ENCODE measurements at regions not wholly inside any gene's neighbourhood (a gene's known extent, or its start where the extent isn't known, plus 50 kb on each side); places are given as distances from the start of the nearest gene placed in this dataset.

GRCh38 chr21:17440969-17441368 lies 71.9 kb upstream of the CXADR start:
- intact Hi-C loops (cut with micrococcal nuclease), result no loop called here
- no peaks in the 10 kb centered on the region for H3K9me3 Mint-ChIP-seq

DNA sequence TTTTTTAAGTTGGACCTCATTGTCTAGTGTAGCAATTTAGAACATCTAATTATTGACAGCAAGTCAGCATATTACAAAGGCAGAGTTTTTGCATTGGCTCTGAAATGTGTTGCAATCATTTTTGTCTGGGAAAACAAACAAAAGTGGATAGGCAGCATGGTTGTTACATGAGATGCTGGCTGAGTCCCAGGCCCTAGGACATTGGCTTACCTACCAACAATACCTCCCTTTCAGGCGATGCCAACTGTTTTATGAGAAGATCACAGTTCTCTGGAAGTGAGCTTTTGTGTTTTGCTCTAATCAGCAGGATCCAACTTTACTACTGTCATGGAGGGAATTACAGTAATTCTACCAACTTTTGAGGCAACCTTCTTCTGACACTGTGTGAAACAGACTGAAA lies 71.5 kb upstream of the CXADR start:
- H3K27me3 Mint-ChIP-seq (ENCODE audit: low read depth), result peaks cover 11% of the 10 kb centered on the region
- CTCF ChIA-PET, result no interaction called here

More at GRCh38 chr21:17440969-17441368, 71.9 kb upstream of the CXADR start:
- Mint-ChIP-seq H3K27me3 (ENCODE audit: low read depth) (peaks cover 11% of the 10 kb centered on the region), H3K36me3 (ENCODE audit: low read depth) (no peaks in the 10 kb centered on the region), H3K27ac (no peak overlapping the region), H3K4me1 (ENCODE audit: low read depth) (no peaks in the 10 kb centered on the region), H3K4me3 (no peak overlapping the region)
- DNase-seq, result no peak
- CTCF ChIA-PET, result no interaction called here

GRCh38 chr21:17442165-17442564 lies 70.7 kb upstream of the CXADR start:
- peaks cover 11% of the 10 kb centered on the region for H3K27me3 Mint-ChIP-seq (ENCODE audit: low read depth)
- H3K27ac Mint-ChIP-seq, result no peak overlapping the region
- H3K4me3 Mint-ChIP-seq, result no peak overlapping the region
- CTCF ChIA-PET, result no interaction called here
- no peaks in the 10 kb centered on the region for H3K36me3 Mint-ChIP-seq (ENCODE audit: low read depth)
- intact Hi-C loops (cut with micrococcal nuclease), result no loop called here
- DNase-seq, result no peak
- H3K4me1 Mint-ChIP-seq (ENCODE audit: low read depth), result no peaks in the 10 kb centered on the region
- H3K9me3 Mint-ChIP-seq, result no peaks in the 10 kb centered on the region

More for the DNA sequence above, 71.5 kb upstream of the CXADR start:
- Mint-ChIP-seq H3K4me1 (ENCODE audit: low read depth) (no peaks in the 10 kb centered on the region), H3K27ac (no peak overlapping the region), H3K9me3 (no peaks in the 10 kb centered on the region), H3K36me3 (ENCODE audit: low read depth) (no peaks in the 10 kb centered on the region), H3K4me3 (no peak overlapping the region)
- DNase-seq, result no peak
- intact Hi-C loops (cut with micrococcal nuclease), result no loop called here

DNA sequence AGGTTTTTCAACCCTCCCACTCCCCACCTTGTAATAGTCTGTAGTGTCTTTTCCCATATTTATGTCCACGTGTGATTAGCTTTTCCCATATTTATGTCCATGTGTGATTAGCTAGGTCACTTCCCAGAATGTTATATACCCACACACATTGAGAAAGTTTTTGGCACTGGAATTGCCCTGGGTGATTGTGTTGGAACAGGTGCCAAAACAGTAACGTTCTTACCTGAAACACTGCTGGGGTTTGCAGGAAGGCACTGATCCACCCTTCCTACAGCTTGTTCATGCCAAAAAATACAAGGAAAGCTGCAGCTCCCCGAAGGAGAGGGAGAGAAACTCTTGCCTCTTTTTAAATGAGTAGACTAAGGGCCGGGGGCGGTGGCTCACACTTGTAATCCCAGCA lies 68.0 kb upstream of the CXADR start:
- Mint-ChIP-seq H3K27ac (no peak overlapping the region), H3K4me1 (ENCODE audit: low read depth) (no peaks in the 10 kb centered on the region), H3K4me3 (no peak overlapping the region), H3K27me3 (ENCODE audit: low read depth) (peaks cover 8% of the 10 kb centered on the region), H3K9me3 (no peaks in the 10 kb centered on the region), H3K36me3 (ENCODE audit: low read depth) (no peaks in the 10 kb centered on the region)
- DNase-seq, result no peak
- intact Hi-C loops (cut with micrococcal nuclease), result no loop called here
- CTCF ChIA-PET, result interaction anchor here (0.6 kb wide), 1 partner anchor 116 kb away, joined by 3 read pairs; no protein-coding TSS in a partner anchor

DNA sequence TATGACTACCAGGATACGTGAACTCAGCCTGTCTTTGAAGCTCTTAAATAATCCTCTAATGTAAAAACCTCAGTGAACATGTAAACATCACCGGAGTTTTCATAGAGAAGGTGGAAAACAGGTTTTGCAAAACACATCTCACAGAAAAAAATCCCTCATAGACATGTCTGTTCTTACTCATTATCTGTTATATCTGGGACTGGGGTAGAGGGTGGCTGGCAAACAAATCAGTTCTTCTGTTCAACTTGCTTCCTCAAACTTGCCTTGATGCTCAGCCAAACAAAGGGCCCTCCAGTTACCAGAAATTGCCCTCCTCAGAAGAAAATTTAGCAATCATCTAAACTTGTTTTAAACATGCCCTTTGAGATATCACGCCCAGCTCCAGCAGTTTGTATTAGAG lies 66.1 kb upstream of the CXADR start:
- Mint-ChIP-seq H3K27me3 (ENCODE audit: low read depth) (peaks cover 2% of the 10 kb centered on the region), H3K36me3 (ENCODE audit: low read depth) (no peaks in the 10 kb centered on the region), H3K9me3 (no peaks in the 10 kb centered on the region), H3K4me3 (no peak overlapping the region), H3K4me1 (ENCODE audit: low read depth) (no peaks in the 10 kb centered on the region), H3K27ac (no peak overlapping the region)
- intact Hi-C loops (cut with micrococcal nuclease), result no loop called here
- CTCF ChIA-PET, result no interaction called here
- DNase-seq, result no peak

GRCh38 chr21:17449701-17450100 lies 63.1 kb upstream of the CXADR start:
- intact Hi-C loops (cut with micrococcal nuclease), result loop anchor here (5.0 kb wide), 1 partner anchor 63 kb away; the partner anchor contains the start of gene CXADR
- H3K27me3 Mint-ChIP-seq (ENCODE audit: low read depth), result peaks cover 4% of the 10 kb centered on the region
- DNase-seq, result no peak
- no peaks in the 10 kb centered on the region for H3K9me3 Mint-ChIP-seq
- CTCF ChIA-PET, result no interaction called here
- no peaks in the 10 kb centered on the region for H3K36me3 Mint-ChIP-seq (ENCODE audit: low read depth)
- no peak overlapping the region for H3K4me3 Mint-ChIP-seq
- peaks cover 3% of the 10 kb centered on the region for H3K4me1 Mint-ChIP-seq (ENCODE audit: low read depth)
- H3K27ac Mint-ChIP-seq, result no peak overlapping the region

DNA sequence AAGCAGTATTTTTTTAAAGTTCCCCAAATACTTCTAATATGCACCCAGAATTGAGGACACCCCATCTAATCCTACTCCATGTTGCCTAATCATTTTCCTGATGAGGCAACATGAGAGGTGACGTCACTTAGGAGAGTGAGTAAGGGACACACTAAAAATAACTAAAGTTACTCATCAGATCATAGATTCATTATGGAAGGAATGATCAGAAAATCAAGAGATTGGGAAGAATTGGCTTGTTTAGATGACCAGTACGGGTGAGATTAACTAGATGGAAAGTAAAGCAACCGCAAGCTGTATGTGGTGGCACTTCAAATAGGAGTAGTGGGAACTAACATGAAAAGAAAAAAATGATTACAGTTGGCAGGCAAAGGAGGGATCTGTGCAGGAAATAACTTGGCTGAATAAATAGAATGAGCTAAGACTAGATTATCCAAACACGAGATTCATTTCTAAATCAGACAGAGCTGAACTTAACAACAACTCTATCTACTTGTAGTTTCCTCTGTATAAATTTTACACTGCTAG lies 61.4 kb upstream of the CXADR start:
- H3K27me3 Mint-ChIP-seq (ENCODE audit: low read depth), result peaks cover 9% of the 10 kb centered on the region

GRCh38 chr21:17454315-17455027 lies 58.4 kb upstream of the CXADR start:
- CTCF ChIA-PET, result interaction anchor here (0.6 kb wide), 1 partner anchor 171 kb away, joined by 4 read pairs; no protein-coding TSS in a partner anchor
- DNase-seq, result peak; percentile 63
- intact Hi-C loops (cut with micrococcal nuclease), result loop anchor here (5.0 kb wide), 1 partner anchor 58 kb away; the partner anchor contains the start of gene CXADR

More for the DNA sequence above, 61.4 kb upstream of the CXADR start:
- CTCF ChIA-PET, result no interaction called here
- no peak overlapping the region for H3K4me3 Mint-ChIP-seq
- H3K36me3 Mint-ChIP-seq (ENCODE audit: low read depth), result no peaks in the 10 kb centered on the region
- H3K9me3 Mint-ChIP-seq, result no peaks in the 10 kb centered on the region
- H3K27ac Mint-ChIP-seq, result no peak overlapping the region
- intact Hi-C loops (cut with micrococcal nuclease), result loop anchor here (5.0 kb wide), 1 partner anchor 61 kb away; the partner anchor contains the start of gene CXADR
- no peak for DNase-seq
- peaks cover 4% of the 10 kb centered on the region for H3K4me1 Mint-ChIP-seq (ENCODE audit: low read depth)

GRCh38 chr21:17455028-17455353 lies 57.9 kb upstream of the CXADR start:
- Mint-ChIP-seq H3K27ac (no peak overlapping the region), H3K9me3 (no peaks in the 10 kb centered on the region), H3K36me3 (ENCODE audit: low read depth) (no peaks in the 10 kb centered on the region), H3K27me3 (ENCODE audit: low read depth) (peaks cover 11% of the 10 kb centered on the region), H3K4me1 (ENCODE audit: low read depth) (peaks cover 4% of the 10 kb centered on the region), H3K4me3 (no peak overlapping the region)
- no peak for DNase-seq
- intact Hi-C loops (cut with micrococcal nuclease), result no loop called here
- CTCF ChIA-PET, result no interaction called here

More at GRCh38 chr21:17454315-17455027, 58.4 kb upstream of the CXADR start:
- Mint-ChIP-seq H3K27me3 (ENCODE audit: low read depth) (peaks cover 10% of the 10 kb centered on the region), H3K27ac (peak overlapping the region; percentile 80), H3K9me3 (no peaks in the 10 kb centered on the region), H3K4me3 (peak overlapping the region; percentile 51), H3K36me3 (ENCODE audit: low read depth) (no peaks in the 10 kb centered on the region), H3K4me1 (ENCODE audit: low read depth) (peaks cover 4% of the 10 kb centered on the region)

- Mint-ChIP-seq H3K36me3 (ENCODE audit: low read depth) (no peaks in the 10 kb centered on the region), H3K4me3 (no peak overlapping the region), H3K27ac (no peak overlapping the region), H3K9me3 (no peaks in the 10 kb centered on the region), H3K27me3 (ENCODE audit: low read depth) (peaks cover 11% of the 10 kb centered on the region), H3K4me1 (ENCODE audit: low read depth) (peaks cover 4% of the 10 kb centered on the region)
- no peak for DNase-seq
- CTCF ChIA-PET, result no interaction called here
- intact Hi-C loops (cut with micrococcal nuclease), result no loop called here
These were observed 57.4 kb upstream of the CXADR start for GRCh38 chr21:17455451-17455850.

GRCh38 chr21:17458279-17458678 lies 54.6 kb upstream of the CXADR start:
- Mint-ChIP-seq H3K4me1 (ENCODE audit: low read depth) (peaks cover 4% of the 10 kb centered on the region), H3K4me3 (no peak overlapping the region), H3K27me3 (ENCODE audit: low read depth) (peaks cover 15% of the 10 kb centered on the region), H3K9me3 (no peaks in the 10 kb centered on the region), H3K36me3 (ENCODE audit: low read depth) (no peaks in the 10 kb centered on the region), H3K27ac (no peak overlapping the region)
- no peak for DNase-seq
- intact Hi-C loops (cut with micrococcal nuclease), result no loop called here
- CTCF ChIA-PET, result no interaction called here

DNA sequence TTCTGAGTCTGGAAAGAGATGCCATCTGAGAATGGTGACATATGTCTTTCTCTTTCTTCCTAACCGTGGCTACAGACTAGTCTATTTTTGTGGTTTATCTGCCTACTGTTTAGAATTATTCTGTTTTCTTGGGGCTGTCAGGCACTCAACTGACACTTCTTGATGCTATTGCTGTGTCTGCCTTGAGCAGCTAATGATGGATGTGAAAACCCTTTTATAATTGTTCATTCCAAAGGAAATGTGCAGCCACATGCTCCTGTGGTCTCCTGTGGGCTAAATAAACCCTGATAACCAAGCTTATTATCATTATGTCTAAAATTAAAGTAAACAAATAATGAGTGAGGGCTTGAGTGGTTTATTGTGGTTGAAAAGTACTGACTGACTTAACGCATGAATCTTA lies 52.7 kb upstream of the CXADR start:
- Mint-ChIP-seq H3K9me3 (no peaks in the 10 kb centered on the region), H3K4me3 (no peak overlapping the region), H3K4me1 (ENCODE audit: low read depth) (no peaks in the 10 kb centered on the region), H3K27ac (no peak overlapping the region), H3K27me3 (ENCODE audit: low read depth) (peaks cover 6% of the 10 kb centered on the region), H3K36me3 (ENCODE audit: low read depth) (no peaks in the 10 kb centered on the region)
- CTCF ChIA-PET, result no interaction called here
- intact Hi-C loops (cut with micrococcal nuclease), result no loop called here
- no peak for DNase-seq

DNA sequence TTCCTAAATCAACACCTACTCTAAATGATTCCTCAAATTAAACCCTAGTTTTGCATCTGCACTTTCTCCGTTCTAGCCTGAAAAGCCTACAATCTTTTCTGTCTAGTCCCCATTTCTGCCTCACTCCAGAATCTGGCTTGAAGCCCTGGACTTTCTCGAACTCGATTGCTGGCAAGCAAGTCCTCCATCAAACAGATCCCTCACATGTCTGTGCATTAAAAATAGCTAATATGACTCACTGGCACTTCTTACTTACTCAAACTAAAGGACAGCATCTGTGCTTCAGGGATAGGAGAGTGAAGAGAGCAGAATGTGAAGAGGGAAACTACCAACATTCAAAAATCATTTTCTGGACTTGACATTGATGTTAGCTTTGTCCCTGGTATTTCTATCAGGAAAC lies 51.8 kb upstream of the CXADR start:
- intact Hi-C loops (cut with micrococcal nuclease), result no loop called here
- CTCF ChIA-PET, result no interaction called here
- no peak overlapping the region for H3K27ac Mint-ChIP-seq
- no peak for DNase-seq
- H3K4me3 Mint-ChIP-seq, result no peak overlapping the region
- no peaks in the 10 kb centered on the region for H3K9me3 Mint-ChIP-seq
- H3K4me1 Mint-ChIP-seq (ENCODE audit: low read depth), result no peaks in the 10 kb centered on the region
- H3K27me3 Mint-ChIP-seq (ENCODE audit: low read depth), result peaks cover 6% of the 10 kb centered on the region
- H3K36me3 Mint-ChIP-seq (ENCODE audit: low read depth), result no peaks in the 10 kb centered on the region
